ENCODE measurements at regions not wholly inside any gene's neighbourhood (a gene's known extent, or its start where the extent isn't known, plus 50 kb on each side); places are given as distances from the start of the nearest gene placed in this dataset.

DNA sequence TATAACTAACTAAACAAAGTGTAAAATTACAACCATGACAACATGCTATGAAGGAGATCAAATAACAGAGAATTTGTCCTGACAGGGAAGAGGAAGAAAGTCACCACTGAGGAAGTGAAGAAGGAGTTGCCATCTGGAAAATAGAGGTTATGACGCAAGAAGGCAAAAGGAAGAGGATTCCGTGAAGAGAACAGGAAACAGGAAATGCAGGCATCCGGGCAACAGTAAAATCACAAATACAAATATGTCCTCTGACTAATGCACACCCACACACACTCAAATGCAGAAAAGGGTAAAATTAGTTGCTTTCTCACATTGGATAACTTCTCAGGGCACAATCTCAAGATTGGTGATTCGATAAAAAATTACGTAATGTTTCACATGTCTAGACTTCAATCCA, 278.4 kb downstream of the TMX3 start:
- no peak for TF ChIP-seq CTCF (IDR thresholded peaks at IDR 0.05; ENCODE audit: control extremely low read depth, extremely low read depth)
- Histone ChIP-seq H3K4me3 (no peak overlapping the region), H3K9ac (ENCODE audit: insufficient read depth in 1 of 2, low read length in 2 of 2) (no peak overlapping the region), H3K36me3 (ENCODE audit: control insufficient read depth in 4 of 4, insufficient read depth in 4 of 4, low read length in 4 of 4) (no peaks in the 10 kb centered on the region), H3K27me3 (ENCODE audit: control insufficient read depth in 3 of 3, insufficient read depth in 3 of 3, low read length in 2 of 3) (no peaks in the 10 kb centered on the region), H3K9me3 (ENCODE audit: control insufficient read depth in 4 of 4, insufficient read depth in 3 of 4, low read length in 3 of 4) (peaks cover 0 to 4% (median 0%) of the 10 kb centered on the region in 4 donors), H3K27ac (ENCODE audit: low read depth in 1 of 2, low read length in 1 of 2) (no peak overlapping the region), H3K4me1 (ENCODE audit: control insufficient read depth in 5 of 5, insufficient read depth in 5 of 5, low read length in 5 of 5) (peaks cover 0 to 4% (median 0%) of the 10 kb centered on the region in 5 donors)
- DNase-seq: peak in 1 of 3 donors; percentile 4
- 50 to 59% methylated on average over 5 of the region's 5 CpGs for WGBS, 2 donors
- ATAC-seq (ENCODE audit: insufficient read depth, low FRiP score): no peak

DNA sequence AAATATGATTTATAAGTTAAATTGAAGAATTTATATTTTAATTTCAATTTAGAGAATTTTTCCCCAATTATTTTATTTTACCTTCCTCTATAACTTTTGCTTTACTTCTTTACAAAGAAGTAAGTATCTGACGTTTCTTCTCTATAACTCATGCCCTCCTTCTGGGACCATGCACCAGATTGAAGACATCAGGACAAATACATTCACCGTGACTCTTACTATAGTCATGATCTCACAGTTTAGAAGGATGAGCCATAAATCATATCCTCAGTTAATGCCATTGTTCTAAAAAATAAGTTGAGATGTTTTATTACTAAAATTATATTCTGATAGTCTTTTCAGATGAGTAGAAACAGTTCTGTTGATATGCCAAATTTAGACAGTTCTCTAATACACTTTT, 279.3 kb downstream of the TMX3 start:
- DNase-seq: no peak
- no peak overlapping the region for H3K27ac ChIP-seq (ENCODE audit: low read depth in 1 of 2, low read length in 1 of 2)
- H3K27me3 ChIP-seq (ENCODE audit: control insufficient read depth in 3 of 3, insufficient read depth in 3 of 3, low read length in 2 of 3): no peaks in the 10 kb centered on the region
- H3K9ac ChIP-seq (ENCODE audit: insufficient read depth in 1 of 2, low read length in 2 of 2): no peak overlapping the region
- no peak for ATAC-seq (ENCODE audit: insufficient read depth, low FRiP score)
- no peak overlapping the region for H3K4me3 ChIP-seq
- 86 to 92% methylated on average over 2 of the region's 2 CpGs for WGBS, 2 donors
- H3K36me3 ChIP-seq (ENCODE audit: control insufficient read depth in 4 of 4, insufficient read depth in 4 of 4, low read length in 4 of 4): no peaks in the 10 kb centered on the region
- H3K9me3 ChIP-seq (ENCODE audit: control insufficient read depth in 4 of 4, insufficient read depth in 3 of 4, low read length in 3 of 4): peaks cover 0 to 4% (median 0%) of the 10 kb centered on the region in 4 donors
- peaks cover 0 to 4% (median 0%) of the 10 kb centered on the region in 5 donors for H3K4me1 ChIP-seq (ENCODE audit: control insufficient read depth in 5 of 5, insufficient read depth in 5 of 5, low read length in 5 of 5)
- no peak for TF ChIP-seq CTCF (IDR thresholded peaks at IDR 0.05; ENCODE audit: control extremely low read depth, extremely low read depth)

DNA sequence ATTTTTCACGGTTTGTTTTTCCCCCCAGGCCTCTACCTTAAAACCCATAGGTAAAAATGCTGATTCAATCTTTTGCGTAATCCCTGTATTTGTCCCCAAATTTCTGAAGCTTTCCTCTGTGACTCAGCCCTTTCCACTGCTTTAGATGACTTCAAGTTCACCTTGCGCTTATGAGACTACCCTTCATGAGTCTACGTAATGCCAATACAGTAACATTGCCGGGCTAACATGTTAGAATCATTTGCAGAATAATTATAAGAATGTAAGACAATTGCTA, 283.0 kb downstream of the TMX3 start:
- DNase-seq: no peak
- Histone ChIP-seq H3K27ac (ENCODE audit: low read depth in 1 of 2, low read length in 1 of 2) (no peak overlapping the region), H3K4me1 (ENCODE audit: control insufficient read depth in 5 of 5, insufficient read depth in 5 of 5, low read length in 5 of 5) (no peaks in the 10 kb centered on the region), H3K27me3 (ENCODE audit: control insufficient read depth in 3 of 3, insufficient read depth in 3 of 3, low read length in 2 of 3) (no peaks in the 10 kb centered on the region), H3K9me3 (ENCODE audit: control insufficient read depth in 4 of 4, insufficient read depth in 3 of 4, low read length in 3 of 4) (peaks cover 0 to 4% (median 0%) of the 10 kb centered on the region in 4 donors), H3K4me3 (no peak overlapping the region), H3K9ac (ENCODE audit: insufficient read depth in 1 of 2, low read length in 2 of 2) (no peak overlapping the region), H3K36me3 (ENCODE audit: control insufficient read depth in 4 of 4, insufficient read depth in 4 of 4, low read length in 4 of 4) (no peaks in the 10 kb centered on the region)
- no peak for ATAC-seq (ENCODE audit: insufficient read depth, low FRiP score)
- no peak for TF ChIP-seq CTCF (IDR thresholded peaks at IDR 0.05; ENCODE audit: control extremely low read depth, extremely low read depth)
- 87 to 91% methylated on average over 5 of the region's 5 CpGs for whole genome bisulfite sequencing, 2 donors

DNA sequence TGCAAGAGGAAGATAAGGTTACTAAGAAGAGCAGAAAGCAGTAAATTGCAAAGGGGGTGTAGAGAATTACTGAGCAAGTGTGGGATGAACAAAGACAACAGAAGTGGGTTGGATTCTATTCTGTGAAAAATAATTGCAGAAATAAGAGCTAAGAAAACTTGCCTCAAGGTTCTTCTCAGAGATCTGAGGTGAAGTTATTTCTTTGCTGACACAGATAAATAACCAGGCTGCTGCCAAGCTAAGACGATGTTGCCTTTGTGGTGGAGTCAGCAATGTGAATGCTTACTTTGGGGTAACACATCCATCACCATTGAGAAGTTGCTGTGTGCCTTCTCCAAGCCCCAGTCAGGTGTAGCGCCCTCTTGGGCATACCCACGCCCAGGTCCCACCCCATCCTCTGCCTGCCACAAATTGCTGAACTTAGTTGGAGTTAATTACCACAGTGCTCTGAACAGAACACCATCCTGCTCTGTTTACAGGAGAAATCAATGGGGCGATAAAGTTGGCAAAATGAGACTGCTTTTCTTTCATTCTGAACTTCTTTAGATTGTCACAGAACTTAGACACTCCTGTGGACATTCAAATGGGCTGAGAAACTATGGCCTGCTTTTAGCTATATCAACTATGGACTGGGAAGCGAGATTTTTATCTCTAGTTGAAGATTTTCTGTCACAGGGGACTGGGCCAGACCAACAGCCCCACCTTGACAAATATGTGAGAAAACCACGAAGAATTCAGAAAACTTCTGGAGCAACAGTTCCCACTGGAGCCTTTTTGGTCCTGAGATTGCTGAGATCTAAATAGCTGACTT, 283.6 kb downstream of the TMX3 start:
- no peak overlapping the region for H3K27ac ChIP-seq (ENCODE audit: low read depth in 1 of 2, low read length in 1 of 2)
- no peak overlapping the region for H3K9ac ChIP-seq (ENCODE audit: insufficient read depth in 1 of 2, low read length in 2 of 2)
- no peaks in the 10 kb centered on the region for H3K36me3 ChIP-seq (ENCODE audit: control insufficient read depth in 4 of 4, insufficient read depth in 4 of 4, low read length in 4 of 4)
- H3K27me3 ChIP-seq (ENCODE audit: control insufficient read depth in 3 of 3, insufficient read depth in 3 of 3, low read length in 2 of 3): no peaks in the 10 kb centered on the region
- H3K9me3 ChIP-seq (ENCODE audit: control insufficient read depth in 4 of 4, insufficient read depth in 3 of 4, low read length in 3 of 4): peaks cover 0 to 1% (median 0%) of the 10 kb centered on the region in 4 donors
- no peak for TF ChIP-seq CTCF (IDR thresholded peaks at IDR 0.05; ENCODE audit: control extremely low read depth, extremely low read depth)
- DNase-seq (no peak), ATAC-seq (ENCODE audit: insufficient read depth, low FRiP score) (no peak)
- WGBS, 2 donors: 77 to 81% methylated on average over 6 of the region's 6 CpGs
- no peak overlapping the region for H3K4me3 ChIP-seq
- H3K4me1 ChIP-seq (ENCODE audit: control insufficient read depth in 5 of 5, insufficient read depth in 5 of 5, low read length in 5 of 5): no peaks in the 10 kb centered on the region

Measured in lung (tissue), 11 donors.